ENCODE measurements at regions not wholly inside any gene's neighbourhood (a gene's known extent, or its start where the extent isn't known, plus 50 kb on each side); places are given as distances from the start of the nearest gene placed in this dataset.
A peak's percentile ranks its signal among the peaks of the same experiment; 100 is the strongest.
"Not testable (repeated sequence)": the region's sequence is repeated elsewhere in the genome, so short reads cannot be mapped to it uniquely, and the experiment has no call there.

GRCh38 chr5:168088410-168089173 is 202.9 kb upstream of the WWC1 start:
- no peak for DNase-seq

DNA sequence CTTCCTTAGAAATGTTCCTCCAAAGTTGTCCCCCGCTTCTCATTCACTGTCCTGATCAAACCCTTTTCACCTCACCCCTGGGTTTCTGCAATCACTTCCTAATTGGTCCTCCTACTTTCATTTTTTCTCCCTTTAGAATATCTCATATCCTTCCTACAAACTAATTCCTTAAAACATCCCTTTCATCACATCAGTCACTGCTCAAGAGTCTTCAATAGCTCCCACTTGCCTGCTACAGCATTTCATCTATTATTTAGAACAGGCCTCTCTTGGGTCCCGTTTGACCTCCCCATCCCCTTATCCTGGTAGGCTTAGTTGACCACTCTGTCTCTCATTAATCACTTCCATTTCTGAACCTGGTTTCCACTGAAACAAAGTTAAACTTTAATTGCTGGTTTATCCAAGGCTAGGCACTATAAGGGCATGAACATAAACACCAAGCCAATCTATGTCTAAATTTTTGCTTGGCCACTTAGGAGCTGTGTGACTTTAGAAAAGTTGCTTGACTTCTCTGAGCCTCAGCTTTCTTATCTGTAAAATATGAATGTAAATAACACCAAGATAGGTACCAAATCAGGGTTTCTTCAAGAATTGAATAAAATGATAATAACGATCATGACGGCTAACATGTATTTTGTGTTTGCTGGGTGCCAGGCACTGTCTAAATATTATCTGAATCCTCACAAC is 202.1 kb upstream of the WWC1 start:
- no peak for DNase-seq

GRCh38 chr5:168092209-168093185 is 198.9 kb upstream of the WWC1 start:
- no peak for DNase-seq

DNA sequence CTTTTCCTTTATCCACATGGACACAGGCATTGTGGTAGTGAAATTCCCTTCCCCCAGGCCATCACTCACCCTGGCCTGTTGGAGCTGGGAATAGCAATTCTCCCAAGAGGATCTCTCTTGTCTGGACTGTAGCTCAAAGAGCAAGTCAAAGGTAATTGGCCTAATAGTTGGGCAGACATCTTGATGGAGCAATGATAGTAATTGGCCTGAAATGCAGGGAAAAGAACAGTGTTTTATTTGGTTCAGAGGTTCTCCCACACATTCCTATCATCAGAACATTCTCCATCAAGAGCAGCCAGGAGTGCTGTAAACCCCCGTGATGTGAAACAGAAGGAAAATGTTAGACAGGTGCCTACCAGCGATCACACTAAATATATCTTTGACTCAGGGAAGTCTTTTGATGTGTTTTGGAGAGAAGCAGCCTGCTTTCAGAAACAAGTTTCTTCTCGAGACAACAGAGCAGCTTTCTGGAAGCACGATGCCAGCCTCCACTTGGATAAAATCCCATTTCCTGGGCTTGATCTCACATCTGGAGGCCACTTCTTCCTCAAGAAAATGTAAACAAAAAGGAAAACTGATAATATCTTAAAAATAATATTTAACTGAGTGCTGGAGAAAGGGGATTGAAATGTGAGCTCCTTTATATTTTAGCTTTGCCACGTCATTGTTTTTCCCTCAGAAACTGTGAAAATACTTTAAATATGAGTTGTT is 198.1 kb upstream of the WWC1 start:
- no peak for DNase-seq

GRCh38 chr5:168096525-168096924 is 194.9 kb upstream of the WWC1 start:
- no peak for DNase-seq

DNA sequence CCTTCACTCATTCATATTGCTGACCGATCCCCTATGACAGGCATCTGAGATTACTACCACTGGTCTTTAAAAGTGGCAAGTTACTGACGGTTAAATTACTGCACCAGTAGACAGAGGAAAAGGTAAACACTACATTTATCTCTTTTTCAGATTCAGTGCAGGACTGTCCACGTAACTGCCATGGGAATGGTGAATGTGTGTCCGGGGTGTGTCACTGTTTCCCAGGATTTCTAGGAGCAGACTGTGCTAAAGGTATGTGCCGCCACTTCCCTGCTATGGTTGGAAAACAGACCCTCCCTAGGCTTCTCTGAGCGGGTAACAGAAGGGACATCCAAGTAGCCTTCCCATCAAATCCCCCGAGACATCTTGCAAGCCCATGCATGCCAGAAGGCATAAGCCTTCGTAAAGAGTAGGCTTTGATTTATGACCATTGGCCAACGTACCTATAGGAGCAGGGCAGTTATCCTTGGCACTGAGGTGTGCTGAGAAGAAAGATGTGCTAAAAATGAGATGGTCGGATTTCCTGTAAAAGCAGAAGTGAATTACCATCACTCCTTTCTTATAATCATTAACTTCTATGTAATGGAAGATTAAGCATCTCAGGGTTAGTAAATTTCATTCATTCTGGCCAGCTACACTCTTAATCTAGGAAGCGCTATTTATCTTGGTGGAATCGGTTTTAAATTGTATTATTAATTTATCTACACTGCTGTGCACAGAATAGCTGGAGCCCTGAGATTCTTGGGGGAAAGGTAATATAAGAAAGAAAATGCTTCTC is 193.4 kb upstream of the WWC1 start:
- no peak for DNase-seq

GRCh38 chr5:168101352-168101751 is 190.1 kb upstream of the WWC1 start:
- no peak for DNase-seq

GRCh38 chr5:168103018-168103417 is 188.4 kb upstream of the WWC1 start:
- DNase-seq: not testable (repeated sequence)

DNA sequence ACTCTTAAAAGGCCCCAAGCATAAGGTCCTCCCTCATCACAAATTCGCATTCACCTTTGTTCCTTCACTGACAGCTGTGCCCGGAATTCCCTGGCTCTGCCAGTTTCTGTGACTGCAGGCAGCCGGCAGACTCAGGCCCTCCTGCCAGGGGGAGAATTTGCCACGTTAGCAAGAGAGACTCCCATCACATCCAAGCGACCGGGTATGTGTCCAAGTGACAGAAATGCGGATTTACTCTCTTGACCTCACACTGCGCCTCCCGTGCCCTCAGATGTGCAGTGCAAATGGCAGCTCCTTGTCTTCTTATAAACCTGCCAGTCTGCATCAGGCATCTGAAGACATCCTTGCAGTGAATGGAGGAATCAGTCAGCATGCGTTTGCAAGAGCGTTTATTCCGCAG is 187.1 kb upstream of the WWC1 start:
- DNase-seq: no peak

GRCh38 chr5:168104811-168105481 is 186.5 kb upstream of the WWC1 start:
- DNase-seq: no peak

GRCh38 chr5:168106008-168106761 is 185.3 kb upstream of the WWC1 start:
- DNase-seq: peak; percentile 0

DNA sequence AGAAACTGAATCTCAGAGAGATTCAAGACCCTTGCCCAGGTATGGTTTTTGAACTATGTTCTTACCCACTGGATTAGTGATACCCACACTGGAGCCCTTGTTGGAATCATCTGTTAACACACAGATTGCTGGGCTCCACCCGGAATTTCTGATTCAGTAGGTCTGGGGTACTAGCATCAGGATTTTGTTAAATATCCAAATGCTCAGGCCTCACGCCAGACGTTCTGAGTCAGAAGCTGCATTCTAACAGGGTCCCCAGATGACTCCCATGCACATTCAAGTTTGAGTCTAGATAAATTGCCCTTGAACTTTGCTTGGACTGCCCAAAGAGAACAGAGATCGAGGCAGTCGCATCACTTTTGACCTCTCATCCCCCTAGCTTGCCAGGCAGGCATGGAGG is 182.0 kb upstream of the WWC1 start:
- DNase-seq: no peak

- no peak for DNase-seq
Measured at GRCh38 chr5:168110384-168110783, 181.1 kb upstream of the WWC1 start.

DNA sequence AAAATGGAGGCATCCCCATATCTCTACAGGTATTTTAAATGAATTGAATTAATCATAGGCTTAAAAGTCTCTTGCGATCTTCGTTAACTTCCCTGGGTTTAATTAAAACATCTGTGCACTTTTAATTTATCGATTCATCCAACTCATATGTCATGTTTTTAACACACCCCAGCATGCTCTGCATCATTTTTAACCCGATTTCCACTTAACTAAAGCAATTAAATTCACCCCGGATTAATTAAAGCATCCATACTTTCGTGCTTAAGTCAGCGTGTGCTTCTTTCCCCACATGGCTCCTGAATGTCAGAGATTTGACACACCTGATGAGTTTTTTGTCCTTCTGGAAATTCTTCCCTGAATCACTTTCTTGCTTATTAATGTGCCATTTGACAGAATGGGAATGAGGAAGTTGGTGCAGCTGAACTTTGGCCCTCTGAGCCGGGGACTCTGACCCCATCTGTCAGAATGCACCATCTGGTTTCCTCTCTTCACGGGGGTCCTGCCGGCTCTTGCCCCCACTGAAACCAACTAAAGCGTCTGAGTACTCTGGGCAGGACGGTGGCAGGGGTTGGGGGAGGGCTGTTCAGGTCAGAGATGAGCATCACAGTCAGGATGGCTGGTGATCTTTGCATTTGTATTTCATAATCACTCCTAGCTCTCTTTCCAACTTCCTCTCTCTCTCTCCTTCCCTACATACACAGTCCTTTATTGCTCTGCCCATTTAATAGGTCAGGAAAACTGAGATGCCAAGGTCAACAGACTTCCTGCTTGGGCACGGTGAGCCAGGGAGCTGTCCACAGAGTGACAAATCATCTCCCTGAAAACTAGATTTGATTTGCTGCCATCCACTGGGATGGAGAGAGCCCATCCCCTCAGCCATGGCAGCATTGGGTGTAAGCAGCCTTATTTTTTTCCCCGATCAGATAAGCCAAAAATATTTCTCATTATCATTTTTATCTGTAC is 180.3 kb upstream of the WWC1 start:
- no peak for DNase-seq

- DNase-seq: peak; percentile 17
Measured at GRCh38 chr5:168114444-168115017, 176.9 kb upstream of the WWC1 start.

DNA sequence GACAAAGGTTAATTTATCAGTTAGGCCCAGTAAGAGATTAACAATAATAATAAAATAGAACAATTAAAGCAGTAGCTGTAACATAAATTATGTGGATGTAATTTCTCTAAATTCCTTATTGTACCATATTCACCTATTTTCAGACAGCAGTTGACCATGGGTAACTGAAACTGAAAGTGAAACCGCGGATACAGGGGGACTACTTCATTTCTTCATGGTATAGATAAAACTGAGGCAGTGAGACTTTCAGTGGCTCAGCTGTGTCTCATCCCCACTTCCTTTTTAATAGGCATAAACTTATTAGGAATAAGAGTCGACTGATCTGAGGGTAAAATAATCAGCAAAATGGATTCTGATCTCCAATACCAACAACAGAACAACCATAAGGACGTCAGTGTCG is 174.0 kb upstream of the WWC1 start:
- DNase-seq: no peak

- peak; percentile 1 for DNase-seq
Measured at GRCh38 chr5:168118042-168118668, 173.3 kb upstream of the WWC1 start.

- DNase-seq: no peak
Measured at GRCh38 chr5:168120401-168121137, 170.9 kb upstream of the WWC1 start.

Measured in NCI-H1092 treated with DMSO at 0.1 percent for 48 hours (cell line).